GM21515 (cell line): ENCODE measurements at regions not wholly inside any gene's neighbourhood (a gene's known extent, or its start where the extent isn't known, plus 50 kb on each side); places are given as distances from the start of the nearest gene placed in this dataset.
"Not testable (repeated sequence)": the region's sequence is repeated elsewhere in the genome, so short reads cannot be mapped to it uniquely, and the experiment has no call there.

Source experiments
- ATAC-seq: cut with Tn5 transposase; IDR thresholded peaks from one replicate; pipeline ENCODE4 v1.9.1; 2021; ENCODE audit not compliant: unreplicated experiment

- no peak for ATAC-seq
These were observed 176.0 kb upstream of the TSC22D1 start for GRCh38 chr13:44752164-44752563.

DNA sequence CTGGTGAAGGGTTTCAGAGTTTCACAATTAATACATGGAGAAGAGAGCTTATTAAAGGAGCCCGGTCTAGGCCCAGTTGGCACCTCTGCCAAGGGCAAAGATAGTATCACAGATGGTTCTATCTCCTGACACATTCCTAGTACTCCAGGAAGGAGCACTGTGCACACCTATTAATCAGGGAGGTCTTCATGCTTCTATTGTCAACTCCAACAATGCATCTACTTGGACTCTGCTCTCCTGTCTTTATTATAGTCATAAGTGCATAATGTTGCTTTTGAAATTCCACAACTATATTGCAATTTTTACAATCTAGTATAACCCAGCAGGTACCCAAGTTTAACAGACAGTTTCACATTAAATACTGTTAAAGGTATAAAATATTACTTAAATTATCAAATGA lies 174.5 kb upstream of the TSC22D1 start:
- no peak for ATAC-seq

- no peak for ATAC-seq
These were observed 173.8 kb upstream of the TSC22D1 start for GRCh38 chr13:44749906-44750305.

DNA sequence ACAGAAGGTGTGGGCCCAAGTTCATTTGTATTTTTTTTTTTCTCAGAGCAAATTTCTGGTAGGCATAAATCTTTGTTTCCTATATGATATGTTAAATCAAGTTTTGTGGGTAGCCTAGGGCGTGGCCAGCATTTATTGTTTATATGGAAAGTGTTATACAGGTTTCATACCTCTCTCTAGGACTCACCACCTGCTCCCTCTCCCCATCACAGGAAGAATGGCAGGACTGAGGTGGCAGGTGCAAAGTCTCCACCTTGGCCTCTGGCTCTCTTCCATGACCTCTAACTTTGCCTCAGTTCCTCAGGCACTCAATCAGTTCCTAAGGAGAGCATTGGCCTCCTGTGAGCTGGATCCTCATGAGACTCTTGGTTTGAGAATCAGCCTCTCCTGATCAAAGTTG lies 172.3 kb upstream of the TSC22D1 start:
- no peak for ATAC-seq

GRCh38 chr13:44747179-44747578 lies 171.0 kb upstream of the TSC22D1 start:
- ATAC-seq, result no peak

GRCh38 chr13:44746690-44747089 lies 170.6 kb upstream of the TSC22D1 start:
- ATAC-seq, result no peak

DNA sequence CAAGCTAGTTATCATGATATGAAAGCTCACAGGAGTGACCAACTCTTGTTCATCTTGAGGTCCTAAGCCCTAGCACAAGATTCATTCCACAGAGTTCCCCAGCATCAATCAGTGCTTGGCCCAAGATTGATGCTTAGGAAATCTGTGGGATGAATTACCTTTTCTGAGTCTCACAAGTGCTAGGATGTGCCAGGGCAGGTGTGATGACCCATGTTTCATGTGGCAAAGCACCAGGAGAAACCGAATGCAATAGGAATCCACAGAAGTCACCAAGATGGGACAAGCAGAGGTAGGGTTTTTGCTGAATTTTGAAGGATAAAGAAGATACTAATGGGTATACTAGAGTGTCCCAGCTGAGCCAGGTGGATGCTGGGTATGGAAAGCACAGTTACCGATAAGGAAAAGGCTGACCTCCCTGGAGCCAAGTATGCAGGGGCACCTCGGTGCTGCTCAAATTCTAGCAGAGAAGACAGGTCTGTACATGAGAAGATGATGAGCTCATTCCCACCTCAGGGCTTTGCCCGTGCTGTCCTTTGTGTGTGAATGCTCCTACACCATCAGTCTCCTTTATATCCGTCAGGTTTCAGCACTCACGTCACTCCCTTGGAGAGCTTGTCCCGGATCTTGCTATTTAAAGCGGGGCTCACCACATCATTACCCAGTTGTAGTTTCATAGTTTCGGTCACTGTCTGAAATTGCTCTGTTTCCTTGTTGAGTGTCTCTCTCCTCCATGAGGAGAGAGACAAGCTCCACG lies 168.9 kb upstream of the TSC22D1 start:
- ATAC-seq, result no peak

- ATAC-seq, result no peak
These were observed 163.4 kb upstream of the TSC22D1 start for GRCh38 chr13:44739539-44739938.

DNA sequence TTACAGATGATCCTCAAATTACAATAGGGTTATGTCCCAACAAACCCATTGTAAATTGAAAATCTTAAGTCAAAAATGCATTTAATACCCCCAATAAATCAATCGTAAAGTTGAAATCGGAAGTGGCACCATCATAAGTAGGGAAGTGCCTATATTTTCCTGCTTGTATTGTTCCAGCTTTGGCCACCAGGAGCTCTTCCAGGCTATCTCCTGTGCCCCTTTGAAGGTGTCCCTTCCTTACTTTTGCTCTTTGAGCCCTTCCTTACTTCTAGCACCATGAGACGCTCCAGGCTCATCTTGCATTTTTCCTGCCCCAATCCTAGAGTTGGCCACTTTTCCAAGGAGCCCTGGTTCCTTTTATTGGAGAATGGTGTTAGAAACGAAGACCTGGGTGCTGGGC lies 163.0 kb upstream of the TSC22D1 start:
- no peak for ATAC-seq

- ATAC-seq, result no peak
These were observed 162.3 kb upstream of the TSC22D1 start for GRCh38 chr13:44738463-44738862.

- ATAC-seq, result no peak
These were observed 159.7 kb upstream of the TSC22D1 start for GRCh38 chr13:44735806-44736205.

GRCh38 chr13:44734201-44734707 lies 158.1 kb upstream of the TSC22D1 start:
- ATAC-seq, result no peak

DNA sequence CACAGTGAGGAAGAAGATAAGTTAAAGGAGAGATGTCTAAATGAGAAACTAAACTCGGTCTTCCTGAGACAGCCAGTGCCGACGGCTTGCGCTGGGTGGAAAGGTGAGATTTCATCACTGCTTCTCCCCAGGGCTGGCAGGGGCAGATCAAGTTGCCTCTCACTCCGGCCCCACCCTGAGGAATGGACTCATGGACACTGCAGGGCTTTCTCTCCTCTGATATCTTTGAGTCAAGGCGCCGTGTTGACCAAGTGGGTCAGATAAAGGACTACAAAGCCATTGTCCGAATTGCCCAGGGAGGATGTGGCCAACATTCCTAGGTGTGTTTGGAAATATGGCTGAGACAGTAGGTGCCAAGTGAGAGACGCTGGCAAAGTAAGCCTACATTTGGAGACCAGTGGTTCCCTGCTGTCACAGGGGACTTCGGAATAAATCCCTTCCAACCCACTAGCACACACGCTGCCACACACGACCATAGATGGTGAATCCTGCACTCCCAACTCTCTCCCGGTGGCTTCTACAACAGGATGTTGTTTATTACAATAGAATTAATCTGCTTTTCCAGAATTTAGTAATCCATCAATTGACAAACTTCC lies 156.5 kb upstream of the TSC22D1 start:
- ATAC-seq, result no peak

DNA sequence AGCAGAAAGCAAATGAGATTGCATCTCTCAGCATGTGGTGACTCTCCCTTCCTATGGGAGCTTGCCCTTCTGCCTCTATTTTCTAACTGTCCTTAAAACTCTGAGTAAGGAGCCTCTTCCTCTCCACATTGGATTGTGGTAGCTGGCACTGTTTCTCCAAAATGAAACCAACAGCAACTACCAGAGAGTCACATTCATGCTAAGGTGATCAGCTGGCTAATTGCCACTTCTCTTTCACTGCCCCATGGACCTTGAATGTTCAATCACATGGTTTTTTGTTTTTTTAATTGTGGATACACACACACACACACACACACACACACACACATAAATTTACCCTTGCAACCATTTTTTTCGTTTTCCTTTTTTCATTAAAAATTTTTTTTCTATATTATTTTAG lies 154.7 kb upstream of the TSC22D1 start:
- no peak for ATAC-seq

GRCh38 chr13:44730099-44730498 lies 154.0 kb upstream of the TSC22D1 start:
- ATAC-seq, result no peak

GRCh38 chr13:44727591-44727990 lies 151.5 kb upstream of the TSC22D1 start:
- ATAC-seq, result not testable (repeated sequence)

DNA sequence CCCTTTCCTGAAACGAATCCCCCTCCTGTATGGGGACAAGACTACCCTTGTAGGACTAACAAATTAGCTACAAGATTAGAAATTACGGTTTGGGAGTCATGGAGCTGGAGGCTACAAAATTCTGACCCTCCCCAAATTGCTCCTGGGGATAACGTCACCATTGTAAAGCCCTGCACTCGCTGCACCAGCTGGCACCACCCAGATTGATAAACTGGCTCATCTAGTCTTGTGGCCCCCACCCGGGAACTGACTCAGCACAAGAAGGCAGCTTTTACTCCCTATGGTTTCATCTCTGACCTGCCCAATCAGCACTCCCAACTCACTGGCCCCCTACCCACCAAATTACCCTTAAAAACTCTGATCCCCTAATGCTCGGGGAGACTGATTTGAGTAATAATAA lies 150.6 kb upstream of the TSC22D1 start:
- ATAC-seq, result no peak

- no peak for ATAC-seq
These were observed 150.1 kb upstream of the TSC22D1 start for GRCh38 chr13:44726214-44726613.

DNA sequence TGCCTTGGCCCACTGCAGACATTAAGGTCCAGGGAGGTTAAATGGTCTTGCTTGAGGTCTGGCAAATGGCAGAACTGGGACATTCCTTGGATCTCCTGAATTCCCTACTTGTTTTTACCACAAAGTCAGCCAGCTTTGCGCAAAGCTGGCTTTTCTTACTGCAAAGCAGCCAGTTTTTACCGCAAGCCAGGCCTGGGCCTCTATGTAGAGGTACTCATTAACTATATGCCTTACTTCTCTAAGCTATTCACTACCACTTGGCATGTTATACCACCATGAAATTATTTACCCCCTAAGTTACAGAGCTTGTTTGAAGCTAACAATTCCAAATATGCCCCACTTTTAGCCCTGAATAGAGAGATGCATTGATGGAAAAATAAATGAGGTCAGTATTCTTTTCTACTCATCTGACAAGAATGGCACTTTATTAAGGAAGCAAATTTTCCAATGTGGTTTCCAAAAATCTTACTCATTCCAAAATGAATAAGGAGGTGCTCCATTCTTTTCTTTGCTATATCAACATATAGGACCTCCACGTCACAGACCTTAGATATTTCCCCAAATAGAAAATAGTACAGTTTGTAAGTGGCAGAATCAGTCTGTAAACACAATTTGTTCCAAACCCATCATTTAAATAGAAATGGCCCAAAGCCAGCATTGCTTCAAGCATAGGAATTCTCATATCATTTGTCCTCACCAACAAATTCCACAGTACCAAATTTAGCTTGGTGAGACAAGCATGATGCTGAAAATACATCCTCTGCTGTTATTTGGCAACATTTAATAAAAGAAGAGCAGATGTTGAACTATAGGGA lies 143.9 kb upstream of the TSC22D1 start:
- no peak for ATAC-seq

DNA sequence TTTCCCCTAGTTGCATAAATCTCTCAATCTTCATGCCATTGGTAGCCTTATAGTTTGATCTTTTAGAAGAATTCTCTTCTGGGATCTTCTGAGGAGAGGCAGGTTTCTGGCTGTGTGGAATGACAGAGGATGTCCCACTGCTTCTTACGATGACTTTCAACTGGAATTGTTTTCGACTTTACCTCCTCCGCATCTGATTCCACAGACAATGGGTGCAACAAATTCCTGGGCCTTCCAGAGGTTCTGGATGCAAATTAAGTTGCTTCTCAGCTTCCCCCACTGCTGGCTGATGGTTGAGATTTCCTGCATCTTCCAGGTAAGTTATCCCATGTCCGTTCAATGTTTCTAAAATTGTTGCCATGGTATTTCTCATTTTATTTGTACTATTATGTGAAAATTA lies 142.3 kb upstream of the TSC22D1 start:
- ATAC-seq, result no peak

GRCh38 chr13:44715287-44716230 lies 139.4 kb upstream of the TSC22D1 start:
- ATAC-seq, result no peak
